ENCODE measurements at regions not wholly inside any gene's neighbourhood (a gene's known extent, or its start where the extent isn't known, plus 50 kb on each side); places are given as distances from the start of the nearest gene placed in this dataset.

- DNase-seq = no peak
Measured at GRCh38 chr2:2754940-2755339, 423.9 kb upstream of the MYT1L start.

GRCh38 chr2:2751715-2752315 is 420.7 kb upstream of the MYT1L start:
- no peak for DNase-seq

GRCh38 chr2:2750867-2751714 is 420.0 kb upstream of the MYT1L start:
- DNase-seq = no peak

- no peak for DNase-seq
Measured at GRCh38 chr2:2749206-2749598, 418.1 kb upstream of the MYT1L start.

GRCh38 chr2:2748399-2749205 is 417.5 kb upstream of the MYT1L start:
- DNase-seq = peak; percentile 40

GRCh38 chr2:2747797-2748301 is 416.8 kb upstream of the MYT1L start:
- peak; percentile 76 for DNase-seq

- no peak for DNase-seq
Measured at GRCh38 chr2:2746731-2747130, 415.7 kb upstream of the MYT1L start.

- DNase-seq = no peak
Measured at GRCh38 chr2:2744958-2745715, 414.1 kb upstream of the MYT1L start.

GRCh38 chr2:2744107-2744506 is 413.0 kb upstream of the MYT1L start:
- no peak for DNase-seq

GRCh38 chr2:2743164-2743571 is 412.1 kb upstream of the MYT1L start:
- peak; percentile 18 for DNase-seq

- peak; percentile 19 for DNase-seq
Measured at GRCh38 chr2:2742726-2743125, 411.7 kb upstream of the MYT1L start.

GRCh38 chr2:2740238-2740775 is 409.2 kb upstream of the MYT1L start:
- no peak for DNase-seq

GRCh38 chr2:2739231-2739795 is 408.2 kb upstream of the MYT1L start:
- DNase-seq = no peak

GRCh38 chr2:2738684-2739083 is 407.6 kb upstream of the MYT1L start:
- DNase-seq = no peak

- DNase-seq = no peak
Measured at GRCh38 chr2:2738276-2738675, 407.2 kb upstream of the MYT1L start.

GRCh38 chr2:2735041-2735440 is 404.0 kb upstream of the MYT1L start:
- peak; percentile 69 for DNase-seq

GRCh38 chr2:2734308-2734707 is 403.2 kb upstream of the MYT1L start:
- no peak for DNase-seq

GRCh38 chr2:2733818-2734217 is 402.7 kb upstream of the MYT1L start:
- DNase-seq = no peak

- DNase-seq = no peak
Measured at GRCh38 chr2:2732331-2733119, 401.4 kb upstream of the MYT1L start.

GRCh38 chr2:2731816-2732284 is 400.8 kb upstream of the MYT1L start:
- DNase-seq = no peak
